Adipocyte (in vitro differentiated cells): ENCODE measurements at regions not wholly inside any gene's neighbourhood (a gene's known extent, or its start where the extent isn't known, plus 50 kb on each side); places are given as distances from the start of the nearest gene placed in this dataset.

Experiments
- DNase-seq: peaks from one replicate; pipeline ENCODE4 v3.0.0-alpha.2; 2015; ENCODE audit warnings: low read depth
- H3K27me3 ChIP-seq: replicated peaks from 2 replicates; pipeline ENCODE4 v1.7.0; 2013; ENCODE audit warnings: mild to moderate bottlenecking, low read length, moderate library complexity; ENCODE audit not compliant: control insufficient read depth, insufficient read depth
- H3K36me3 ChIP-seq: 2 replicates; pipeline ENCODE4 v1.7.0; 2013; ENCODE audit warnings: low read length, mild to moderate bottlenecking, moderate library complexity; ENCODE audit not compliant: control insufficient read depth, insufficient read depth, severe bottlenecking
- H3K4me1 ChIP-seq: 2 replicates; pipeline ENCODE4 v1.7.0; 2013; ENCODE audit warnings: mild to moderate bottlenecking, low read length, moderate library complexity; ENCODE audit not compliant: control insufficient read depth, insufficient read depth
- H3K4me3 ChIP-seq: 2 replicates; pipeline ENCODE4 v1.7.0; 2013; ENCODE audit warnings: mild to moderate bottlenecking, low read length, moderate library complexity
- H3K9ac ChIP-seq: 2 replicates; pipeline ENCODE4 v1.7.0; 2013; ENCODE audit warnings: mild to moderate bottlenecking, low read length, moderate library complexity
- H3K9me3 ChIP-seq: 2 replicates; pipeline ENCODE4 v1.7.0; 2013; ENCODE audit warnings: mild to moderate bottlenecking, low read length, moderate library complexity; ENCODE audit not compliant: control insufficient read depth

- Histone ChIP-seq H3K4me1 (no peaks in the 10 kb centered on the region), H3K27me3 (no peaks in the 10 kb centered on the region), H3K9ac (no peak overlapping the region), H3K4me3 (no peak overlapping the region), H3K36me3 (no peaks in the 10 kb centered on the region), H3K9me3 (no peaks in the 10 kb centered on the region)
- no peak for DNase-seq
Observed at GRCh38 chr3:117005911-117006522, 296.4 kb downstream of the TUSC7 start.

DNA sequence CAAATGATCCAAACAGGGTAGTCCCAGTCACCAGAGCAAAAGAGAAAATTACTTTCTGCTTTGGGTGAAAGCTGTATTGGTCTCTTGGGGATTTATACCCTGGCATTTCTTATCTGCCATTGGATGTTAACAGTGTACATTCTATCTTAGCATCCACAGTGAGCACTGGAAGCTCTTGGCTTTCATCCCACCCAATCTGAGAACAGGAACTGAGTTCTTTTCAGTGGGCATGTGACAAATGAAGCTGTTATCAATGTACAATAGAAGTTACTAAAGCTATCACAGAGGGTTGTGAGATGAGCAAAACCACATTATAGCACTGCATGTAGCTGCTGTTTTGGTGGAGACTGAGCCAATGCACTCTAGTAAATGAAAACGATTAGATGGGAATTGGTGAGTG, 300.7 kb downstream of the TUSC7 start:
- H3K4me1 ChIP-seq: peaks cover 10% of the 10 kb centered on the region
- no peak overlapping the region for H3K4me3 ChIP-seq
- H3K36me3 ChIP-seq: no peaks in the 10 kb centered on the region
- H3K9me3 ChIP-seq: no peaks in the 10 kb centered on the region
- no peaks in the 10 kb centered on the region for H3K27me3 ChIP-seq
- no peak for DNase-seq
- no peak overlapping the region for H3K9ac ChIP-seq

- Histone ChIP-seq H3K27me3 (no peaks in the 10 kb centered on the region), H3K9me3 (no peaks in the 10 kb centered on the region), H3K36me3 (no peaks in the 10 kb centered on the region), H3K9ac (no peak overlapping the region), H3K4me1 (peaks cover 10% of the 10 kb centered on the region), H3K4me3 (peak overlapping the region; percentile 80)
- peak; percentile 54 for DNase-seq
Observed at GRCh38 chr3:117011687-117012250, 302.2 kb downstream of the TUSC7 start.

DNA sequence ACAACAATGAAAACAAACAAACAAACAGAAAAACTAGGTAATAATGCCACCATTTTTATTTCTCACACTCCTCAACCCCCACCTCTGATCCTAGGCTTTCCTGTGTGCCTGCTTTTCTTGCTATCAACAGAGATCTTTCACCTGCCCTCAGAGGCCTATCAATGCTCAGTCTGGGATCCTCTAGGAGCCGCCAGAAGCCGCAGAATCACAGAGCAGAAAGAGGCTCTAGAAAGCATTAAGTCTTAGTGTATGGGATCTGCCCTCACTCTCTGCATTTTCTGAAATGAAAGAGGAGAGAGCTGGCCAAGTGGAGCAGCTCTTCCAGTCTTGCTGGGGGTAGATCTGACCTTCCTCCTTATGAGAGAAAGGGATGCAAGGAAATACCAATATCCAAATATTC, 306.8 kb downstream of the TUSC7 start:
- DNase-seq: no peak
- H3K9ac ChIP-seq: no peak overlapping the region
- H3K4me3 ChIP-seq: no peak overlapping the region
- H3K4me1 ChIP-seq: peaks cover 12% of the 10 kb centered on the region
- no peaks in the 10 kb centered on the region for H3K27me3 ChIP-seq
- H3K36me3 ChIP-seq: no peaks in the 10 kb centered on the region
- H3K9me3 ChIP-seq: no peaks in the 10 kb centered on the region

GRCh38 chr3:117017135-117017894, 307.7 kb downstream of the TUSC7 start:
- H3K4me3 ChIP-seq: no peak overlapping the region
- no peaks in the 10 kb centered on the region for H3K27me3 ChIP-seq
- peaks cover 6% of the 10 kb centered on the region for H3K4me1 ChIP-seq
- no peaks in the 10 kb centered on the region for H3K36me3 ChIP-seq
- no peak overlapping the region for H3K9ac ChIP-seq
- DNase-seq: no peak
- H3K9me3 ChIP-seq: no peaks in the 10 kb centered on the region

- Histone ChIP-seq H3K36me3 (no peaks in the 10 kb centered on the region), H3K4me3 (no peak overlapping the region), H3K9ac (no peak overlapping the region), H3K9me3 (no peaks in the 10 kb centered on the region), H3K27me3 (no peaks in the 10 kb centered on the region), H3K4me1 (peaks cover 3% of the 10 kb centered on the region)
- no peak for DNase-seq
Observed at GRCh38 chr3:117018655-117019054, 309.1 kb downstream of the TUSC7 start.

GRCh38 chr3:117019082-117019713, 309.6 kb downstream of the TUSC7 start:
- Histone ChIP-seq H3K4me1 (peaks cover 3% of the 10 kb centered on the region), H3K9me3 (no peaks in the 10 kb centered on the region), H3K4me3 (no peak overlapping the region), H3K27me3 (no peaks in the 10 kb centered on the region), H3K36me3 (no peaks in the 10 kb centered on the region), H3K9ac (peak overlapping the region; percentile 11)
- DNase-seq: peak; percentile 92

DNA sequence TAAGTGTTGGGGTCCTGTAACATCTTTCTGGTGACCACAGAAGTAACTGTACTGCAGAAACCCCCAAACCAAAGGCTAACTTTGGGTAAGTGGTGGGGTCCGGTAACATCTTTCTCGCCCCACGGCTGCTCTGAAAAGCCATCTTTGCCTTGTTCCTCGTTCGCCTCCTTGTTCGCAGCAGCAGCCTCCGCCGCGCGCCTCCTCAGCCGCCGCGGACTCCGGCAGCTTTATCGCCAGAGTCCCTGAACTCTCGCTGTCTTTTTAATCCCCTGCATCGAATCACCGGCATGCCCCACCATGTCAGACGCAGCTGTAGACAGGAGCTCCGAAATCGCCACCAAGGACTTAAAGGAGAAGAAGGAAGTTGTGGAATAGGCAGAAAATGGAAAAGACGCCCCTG, 316.8 kb downstream of the TUSC7 start:
- H3K27me3 ChIP-seq: no peaks in the 10 kb centered on the region
- no peak for DNase-seq
- H3K4me3 ChIP-seq: no peak overlapping the region
- H3K36me3 ChIP-seq: no peaks in the 10 kb centered on the region
- no peaks in the 10 kb centered on the region for H3K9me3 ChIP-seq
- H3K9ac ChIP-seq: no peak overlapping the region
- no peaks in the 10 kb centered on the region for H3K4me1 ChIP-seq

GRCh38 chr3:117035745-117036144, 326.2 kb downstream of the TUSC7 start:
- DNase-seq: peak; percentile 42
- H3K36me3 ChIP-seq: no peaks in the 10 kb centered on the region
- no peaks in the 10 kb centered on the region for H3K27me3 ChIP-seq
- peak overlapping the region; percentile 63 for H3K4me3 ChIP-seq
- H3K4me1 ChIP-seq: peaks cover 27% of the 10 kb centered on the region
- peak overlapping the region; percentile 70 for H3K9ac ChIP-seq
- H3K9me3 ChIP-seq: no peaks in the 10 kb centered on the region

DNA sequence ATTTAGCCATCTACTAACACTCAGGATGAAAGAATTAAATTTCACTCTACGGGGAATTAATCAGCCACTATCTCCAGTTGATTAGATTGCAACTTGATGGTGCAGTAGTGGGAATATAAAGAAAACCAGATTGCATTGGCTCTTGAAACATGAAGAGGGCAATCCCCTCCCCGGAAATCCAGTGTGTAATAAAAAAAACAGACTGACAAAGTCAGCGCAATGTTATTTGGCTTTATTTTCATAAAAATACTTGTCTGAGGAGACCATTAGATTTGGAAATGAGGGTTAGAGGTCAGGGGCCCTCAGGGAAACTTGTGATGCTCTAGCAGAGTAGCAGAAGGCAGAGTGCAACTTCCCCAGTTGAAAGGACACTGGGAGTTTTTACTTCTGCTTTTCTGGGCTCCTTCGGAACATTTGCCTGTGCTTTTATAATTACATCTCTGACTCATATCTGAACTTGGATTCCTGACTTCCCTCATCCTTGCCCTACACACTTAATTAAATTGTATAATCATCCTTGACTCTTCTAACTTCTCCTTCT, 326.8 kb downstream of the TUSC7 start:
- H3K4me3 ChIP-seq: peak overlapping the region; percentile 63
- H3K9ac ChIP-seq: peak overlapping the region; percentile 78
- no peaks in the 10 kb centered on the region for H3K36me3 ChIP-seq
- H3K9me3 ChIP-seq: no peaks in the 10 kb centered on the region
- DNase-seq: peak; percentile 84
- H3K27me3 ChIP-seq: no peaks in the 10 kb centered on the region
- peaks cover 27% of the 10 kb centered on the region for H3K4me1 ChIP-seq

DNA sequence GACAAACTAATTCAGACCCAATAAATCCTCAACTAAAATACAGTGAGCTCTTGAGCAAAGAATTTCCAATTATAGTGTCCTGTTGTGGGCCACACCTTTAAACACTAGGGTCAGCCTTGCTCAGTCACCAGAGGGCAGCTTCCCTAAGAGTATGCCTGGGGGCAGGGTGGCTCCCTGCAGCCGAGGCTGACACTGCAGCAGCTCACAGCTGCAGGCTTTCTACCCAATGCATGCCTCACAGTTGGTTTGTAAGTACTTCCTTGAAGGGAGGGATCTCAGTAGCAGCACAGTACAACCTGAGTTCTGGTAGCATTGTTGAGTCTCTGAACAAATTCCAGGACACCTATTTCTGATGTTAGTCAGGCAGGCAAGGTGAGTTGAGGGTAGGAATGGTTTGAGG, 335.6 kb downstream of the TUSC7 start:
- H3K9me3 ChIP-seq: no peaks in the 10 kb centered on the region
- peaks cover 6% of the 10 kb centered on the region for H3K4me1 ChIP-seq
- no peaks in the 10 kb centered on the region for H3K27me3 ChIP-seq
- H3K36me3 ChIP-seq: no peaks in the 10 kb centered on the region
- no peak overlapping the region for H3K4me3 ChIP-seq
- DNase-seq: peak; percentile 24
- no peak overlapping the region for H3K9ac ChIP-seq
